ENCODE measurements at regions not wholly inside any gene's neighbourhood (a gene's known extent, or its start where the extent isn't known, plus 50 kb on each side); places are given as distances from the start of the nearest gene placed in this dataset.

- Histone ChIP-seq H3K27me3 (ENCODE audit: insufficient read depth, poor library complexity, severe bottlenecking) (no peaks in the 10 kb centered on the region), H3K4me3 (replicated peaks; ENCODE audit: insufficient read depth, low read length) (no peak overlapping the region), H3K27ac (replicated peaks) (no peak overlapping the region)
- DNase-seq (ENCODE audit: low read depth in 1 of 2, low spot score in 1 of 2): no peak
- TF ChIP-seq GABPA (IDR thresholded peaks at IDR 0.05; ENCODE audit: low read depth) (no peak), SPI1 (IDR thresholded peaks at IDR 0.05; ENCODE audit: borderline replicate concordance, low read depth) (no peak), CTCF (IDR thresholded peaks at IDR 0.05; ENCODE audit: insufficient read depth, low read length) (no peak), POLR2AphosphoS5 (IDR thresholded peaks at IDR 0.05; ENCODE audit: low read depth) (no peak), REST (IDR thresholded peaks at IDR 0.05; ENCODE audit: insufficient replicate concordance, low read depth) (no peak)
Measured at GRCh38 chr5:57745700-57746651, 263.4 kb upstream of the ACTBL2 start.

- no peak for DNase-seq (ENCODE audit: low read depth in 1 of 2, low spot score in 1 of 2)
- TF ChIP-seq REST (IDR thresholded peaks at IDR 0.05; ENCODE audit: insufficient replicate concordance, low read depth) (no peak), POLR2AphosphoS5 (IDR thresholded peaks at IDR 0.05; ENCODE audit: low read depth) (no peak), CTCF (IDR thresholded peaks at IDR 0.05; ENCODE audit: insufficient read depth, low read length) (no peak), SPI1 (IDR thresholded peaks at IDR 0.05; ENCODE audit: borderline replicate concordance, low read depth) (no peak), GABPA (IDR thresholded peaks at IDR 0.05; ENCODE audit: low read depth) (no peak)
- no peak overlapping the region for H3K4me3 ChIP-seq (replicated peaks; ENCODE audit: insufficient read depth, low read length)
- H3K27ac ChIP-seq (replicated peaks): no peak overlapping the region
- H3K27me3 ChIP-seq (ENCODE audit: insufficient read depth, poor library complexity, severe bottlenecking): no peaks in the 10 kb centered on the region
Measured at GRCh38 chr5:57745029-57745428, 262.4 kb upstream of the ACTBL2 start.

- Histone ChIP-seq H3K4me3 (replicated peaks; ENCODE audit: insufficient read depth, low read length) (no peak overlapping the region), H3K27ac (replicated peaks) (no peak overlapping the region), H3K27me3 (ENCODE audit: insufficient read depth, poor library complexity, severe bottlenecking) (no peaks in the 10 kb centered on the region)
- no peak for DNase-seq (ENCODE audit: low read depth in 1 of 2, low spot score in 1 of 2)
- no peak for TF ChIP-seq POLR2AphosphoS5 (IDR thresholded peaks at IDR 0.05; ENCODE audit: low read depth)
- no peak for TF ChIP-seq REST (IDR thresholded peaks at IDR 0.05; ENCODE audit: insufficient replicate concordance, low read depth)
- no peak for TF ChIP-seq CTCF (IDR thresholded peaks at IDR 0.05; ENCODE audit: insufficient read depth, low read length)
- TF ChIP-seq GABPA (IDR thresholded peaks at IDR 0.05; ENCODE audit: low read depth): no peak
- TF ChIP-seq SPI1 (IDR thresholded peaks at IDR 0.05; ENCODE audit: borderline replicate concordance, low read depth): no peak
Measured at GRCh38 chr5:57741336-57741735, 258.7 kb upstream of the ACTBL2 start.
